D721Med (cell line): ENCODE measurements at regions not wholly inside any gene's neighbourhood (a gene's known extent, or its start where the extent isn't known, plus 50 kb on each side); places are given as distances from the start of the nearest gene placed in this dataset.

Source experiments
- DNase-seq: peaks from one replicate; pipeline ENCODE4 v3.0.0; 2011; ENCODE audit warnings: low spot score; ENCODE audit not compliant: insufficient read length
- FAIRE-seq: peaks from 2 replicates; lab custom pipeline; 2011; peaks lifted over from hg19 to GRCh38; lab: Jason Lieb, UNC
- TF ChIP-seq, protein P1 (sequence below): IDR thresholded peaks from 2 replicates; pipeline ENCODE4 v1.5.1; 2012; ENCODE audit warnings: mild to moderate bottlenecking, control low read depth; ENCODE audit not compliant: insufficient read depth; ENCODE audit errors: missing control alignments

DNA sequence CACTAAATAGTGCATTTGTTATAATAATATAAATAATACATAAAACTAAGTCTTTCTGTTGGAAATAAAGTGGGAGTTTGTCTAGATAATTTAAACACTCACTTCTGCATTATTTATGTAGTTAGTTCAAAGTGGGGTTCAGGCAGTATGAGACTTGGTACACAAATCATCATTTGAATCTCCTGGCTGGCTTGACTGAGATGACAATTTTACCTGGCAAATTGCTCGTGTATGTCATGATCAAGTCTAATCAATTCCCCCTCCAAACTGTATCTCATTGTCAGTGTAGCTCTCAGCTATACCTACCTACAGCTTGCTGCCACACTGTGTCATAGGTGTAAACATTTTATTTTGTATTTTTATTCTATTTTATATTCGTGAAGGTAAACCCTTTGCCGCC lies 563.4 kb upstream of the TENM3 start:
- FAIRE-seq: no peak
- TF ChIP-seq, protein P1, sequence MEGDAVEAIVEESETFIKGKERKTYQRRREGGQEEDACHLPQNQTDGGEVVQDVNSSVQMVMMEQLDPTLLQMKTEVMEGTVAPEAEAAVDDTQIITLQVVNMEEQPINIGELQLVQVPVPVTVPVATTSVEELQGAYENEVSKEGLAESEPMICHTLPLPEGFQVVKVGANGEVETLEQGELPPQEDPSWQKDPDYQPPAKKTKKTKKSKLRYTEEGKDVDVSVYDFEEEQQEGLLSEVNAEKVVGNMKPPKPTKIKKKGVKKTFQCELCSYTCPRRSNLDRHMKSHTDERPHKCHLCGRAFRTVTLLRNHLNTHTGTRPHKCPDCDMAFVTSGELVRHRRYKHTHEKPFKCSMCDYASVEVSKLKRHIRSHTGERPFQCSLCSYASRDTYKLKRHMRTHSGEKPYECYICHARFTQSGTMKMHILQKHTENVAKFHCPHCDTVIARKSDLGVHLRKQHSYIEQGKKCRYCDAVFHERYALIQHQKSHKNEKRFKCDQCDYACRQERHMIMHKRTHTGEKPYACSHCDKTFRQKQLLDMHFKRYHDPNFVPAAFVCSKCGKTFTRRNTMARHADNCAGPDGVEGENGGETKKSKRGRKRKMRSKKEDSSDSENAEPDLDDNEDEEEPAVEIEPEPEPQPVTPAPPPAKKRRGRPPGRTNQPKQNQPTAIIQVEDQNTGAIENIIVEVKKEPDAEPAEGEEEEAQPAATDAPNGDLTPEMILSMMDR: no peak
- DNase-seq: no peak

- TF ChIP-seq, protein P1: no peak
- FAIRE-seq (no peak), DNase-seq (no peak)
These were observed 560.7 kb upstream of the TENM3 start for GRCh38 chr4:181682367-181683047.

DNA sequence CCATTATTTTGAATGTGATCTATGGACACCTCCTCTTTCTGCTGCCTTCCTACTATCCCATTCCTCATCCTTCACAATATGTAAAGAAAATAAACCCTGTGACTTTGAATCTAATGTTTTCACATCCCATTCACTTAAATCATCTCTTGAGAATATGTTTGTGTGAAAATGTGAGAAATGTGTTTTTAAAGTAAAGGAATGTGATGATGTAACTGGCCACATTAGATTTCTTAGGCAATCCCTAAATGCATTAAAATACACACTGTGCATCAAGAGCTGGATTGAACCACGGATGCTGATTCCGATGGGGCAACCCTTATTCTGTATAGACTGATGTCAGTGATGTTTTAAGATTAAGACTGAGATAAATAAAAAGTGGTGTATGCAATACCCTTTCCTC lies 558.9 kb upstream of the TENM3 start:
- DNase-seq: no peak
- TF ChIP-seq, protein P1: no peak
- FAIRE-seq: no peak

- DNase-seq: no peak
- no peak for FAIRE-seq
- TF ChIP-seq, protein P1: no peak
These were observed 557.7 kb upstream of the TENM3 start for GRCh38 chr4:181685461-181685860.

- FAIRE-seq: no peak
- DNase-seq: no peak
- TF ChIP-seq, protein P1: no peak
These were observed 557.3 kb upstream of the TENM3 start for GRCh38 chr4:181685911-181686310.

DNA sequence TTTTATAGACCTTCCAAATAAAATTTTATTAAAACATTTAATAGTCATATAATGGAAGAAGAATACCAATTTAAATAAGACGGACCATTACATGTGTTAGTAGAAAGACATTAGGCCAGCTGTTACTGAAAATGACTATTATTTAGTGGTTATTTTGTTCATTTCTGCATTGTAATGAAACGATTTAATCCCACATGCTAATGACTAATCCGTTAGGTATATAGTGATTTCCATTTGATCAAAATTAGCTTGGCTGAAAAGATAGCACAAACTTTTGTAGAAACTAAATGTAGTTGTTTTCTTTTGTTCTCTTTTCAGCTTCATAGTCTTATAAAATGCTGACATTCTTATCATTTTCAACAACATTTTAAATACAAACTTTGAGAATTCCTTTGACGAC lies 556.1 kb upstream of the TENM3 start:
- TF ChIP-seq, protein P1: no peak
- FAIRE-seq: no peak
- no peak for DNase-seq

GRCh38 chr4:181688432-181688831 lies 554.8 kb upstream of the TENM3 start:
- TF ChIP-seq, protein P1: no peak
- no peak for FAIRE-seq

More at GRCh38 chr4:181688432-181688831, 554.8 kb upstream of the TENM3 start:
- DNase-seq: no peak
